ENCODE measurements at regions not wholly inside any gene's neighbourhood (a gene's known extent, or its start where the extent isn't known, plus 50 kb on each side); places are given as distances from the start of the nearest gene placed in this dataset.

DNA sequence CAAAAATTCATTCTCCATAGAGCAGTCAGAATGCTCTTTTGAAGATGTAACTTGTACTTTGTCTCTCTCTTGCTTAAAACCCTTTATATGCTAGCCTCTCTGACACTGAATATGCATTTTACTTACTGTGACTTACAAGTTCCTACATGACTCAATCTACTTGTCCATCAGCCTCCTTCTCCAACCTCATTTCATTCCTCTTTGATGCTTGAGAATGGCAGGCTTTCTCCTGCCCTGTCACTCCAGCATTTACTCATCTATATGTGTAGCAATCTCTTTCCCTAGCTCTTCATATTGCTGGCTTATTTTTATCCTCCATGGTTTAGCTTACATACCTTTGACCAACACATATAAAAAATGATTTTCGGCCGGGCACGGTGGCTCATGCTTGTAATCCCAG, 561.9 kb downstream of the CCER1 start:
- no peak overlapping the region for H3K27ac ChIP-seq (ENCODE audit: insufficient read length, low read depth, low read length)
- H2BK15ac ChIP-seq (ENCODE audit: low read depth, low read length) = no peak overlapping the region
- WGBS (ENCODE audit: extremely low coverage, insufficient read length, low lambda C conversion rate) = no CpG with 5 or more reads among the region's 3 CpGs

More for the DNA sequence above, 561.9 kb downstream of the CCER1 start:
- no peak for DNase-seq
- TF ChIP-seq, protein P1, sequence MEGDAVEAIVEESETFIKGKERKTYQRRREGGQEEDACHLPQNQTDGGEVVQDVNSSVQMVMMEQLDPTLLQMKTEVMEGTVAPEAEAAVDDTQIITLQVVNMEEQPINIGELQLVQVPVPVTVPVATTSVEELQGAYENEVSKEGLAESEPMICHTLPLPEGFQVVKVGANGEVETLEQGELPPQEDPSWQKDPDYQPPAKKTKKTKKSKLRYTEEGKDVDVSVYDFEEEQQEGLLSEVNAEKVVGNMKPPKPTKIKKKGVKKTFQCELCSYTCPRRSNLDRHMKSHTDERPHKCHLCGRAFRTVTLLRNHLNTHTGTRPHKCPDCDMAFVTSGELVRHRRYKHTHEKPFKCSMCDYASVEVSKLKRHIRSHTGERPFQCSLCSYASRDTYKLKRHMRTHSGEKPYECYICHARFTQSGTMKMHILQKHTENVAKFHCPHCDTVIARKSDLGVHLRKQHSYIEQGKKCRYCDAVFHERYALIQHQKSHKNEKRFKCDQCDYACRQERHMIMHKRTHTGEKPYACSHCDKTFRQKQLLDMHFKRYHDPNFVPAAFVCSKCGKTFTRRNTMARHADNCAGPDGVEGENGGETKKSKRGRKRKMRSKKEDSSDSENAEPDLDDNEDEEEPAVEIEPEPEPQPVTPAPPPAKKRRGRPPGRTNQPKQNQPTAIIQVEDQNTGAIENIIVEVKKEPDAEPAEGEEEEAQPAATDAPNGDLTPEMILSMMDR (conservative IDR thresholded peaks at IDR 0.05) = no peak
- H2AK5ac ChIP-seq (ENCODE audit: insufficient read length, low read length) = no peak overlapping the region
- H3K23me2 ChIP-seq (ENCODE audit: insufficient read length, low read depth, low read length, poor library complexity, severe bottlenecking) = no peaks in the 10 kb centered on the region
- no peaks in the 10 kb centered on the region for H4K20me1 ChIP-seq (ENCODE audit: control insufficient read depth, insufficient read depth, insufficient read length)
- no peak overlapping the region for H3K14ac ChIP-seq (ENCODE audit: insufficient read depth, low read length)
- no peak overlapping the region for H3K4me2 ChIP-seq (ENCODE audit: insufficient read depth, insufficient read length, low read length)
- H4K8ac ChIP-seq (replicated peaks; ENCODE audit: insufficient read length, low read depth, low read length) = no peak overlapping the region
- H3K27me3 ChIP-seq (ENCODE audit: insufficient read depth, low read length) = no peaks in the 10 kb centered on the region
- no peak overlapping the region for H2AFZ ChIP-seq (ENCODE audit: low read length)
- Mint-ChIP-seq H3K4me3 (no peak overlapping the region), H3K27ac (no peak overlapping the region), H3K27me3 (ENCODE audit: low read depth) (no peaks in the 10 kb centered on the region; the same call in 1 of the 2 replicates), H3K9me3 (peaks cover 8 to 10% of the 10 kb centered on the region in 2 experiments; a peak in 4 of 5 replicates), H3K4me1 (no peaks in the 10 kb centered on the region), H3K36me3 (ENCODE audit: insufficient read depth in 1 of 3, low read depth in 3 of 3) (peaks cover 0 to 9% (median 0%) of the 10 kb centered on the region in 3 experiments; a peak in 3 of 7 replicates)
- no peaks in the 10 kb centered on the region for H3K4me1 ChIP-seq (ENCODE audit: insufficient read depth, low read length)
- H4K5ac ChIP-seq (ENCODE audit: insufficient read length, low read depth, low read length) = no peak overlapping the region
- no peak overlapping the region for H2BK120ac ChIP-seq (ENCODE audit: low read depth, low read length, poor library complexity, severe bottlenecking)
- H3K18ac ChIP-seq (ENCODE audit: insufficient read length, low read depth, low read length) = no peak overlapping the region
- no peak overlapping the region for H3K23ac ChIP-seq (ENCODE audit: insufficient read length, low read depth, low read length)
- no peak overlapping the region for H3K56ac ChIP-seq (ENCODE audit: insufficient read length, low read depth, low read length)
- no peak overlapping the region for H3T11ph ChIP-seq (ENCODE audit: low read length)
- no peak overlapping the region for H4K91ac ChIP-seq (ENCODE audit: insufficient read length, low read depth, low read length)
- no peak overlapping the region for H2BK12ac ChIP-seq (ENCODE audit: insufficient read length, low read depth, low read length)
- H3K79me2 ChIP-seq (ENCODE audit: insufficient read depth, low read length) = no peaks in the 10 kb centered on the region
- H3K79me1 ChIP-seq (ENCODE audit: insufficient read depth, low read depth, low read length, poor library complexity, severe bottlenecking) = no peaks in the 10 kb centered on the region
- no peak overlapping the region for H3K4ac ChIP-seq (ENCODE audit: low read depth, low read length)
- H3K9me3 ChIP-seq (ENCODE audit: control insufficient read depth, low read depth, low read length) = no peaks in the 10 kb centered on the region
- no peak overlapping the region for H2BK20ac ChIP-seq (ENCODE audit: low read depth, low read length, poor library complexity, severe bottlenecking)
- no peak overlapping the region for H2BK5ac ChIP-seq (ENCODE audit: insufficient read length, low read length)
- H3K9ac ChIP-seq (ENCODE audit: extremely low read depth, insufficient read length, low read length) = no peak overlapping the region

Data from H9 (cell line).